ENCODE measurements at regions not wholly inside any gene's neighbourhood (a gene's known extent, or its start where the extent isn't known, plus 50 kb on each side); places are given as distances from the start of the nearest gene placed in this dataset.
"Not testable (repeated sequence)": the region's sequence is repeated elsewhere in the genome, so short reads cannot be mapped to it uniquely, and the experiment has no call there.

GRCh38 chr9:85487872-85488271 is 253.9 kb downstream of the AGTPBP1 start:
- no peak for DNase-seq (ENCODE audit: low read depth in 2 of 2)

- no peak for DNase-seq (ENCODE audit: low read depth in 2 of 2)
These were observed 257.5 kb downstream of the AGTPBP1 start for GRCh38 chr9:85484235-85484634.

GRCh38 chr9:85483208-85483607 is 258.5 kb downstream of the AGTPBP1 start:
- DNase-seq (ENCODE audit: low read depth in 2 of 2) = no peak

GRCh38 chr9:85479305-85479704 is 262.4 kb downstream of the AGTPBP1 start:
- DNase-seq (ENCODE audit: low read depth in 2 of 2) = no peak

GRCh38 chr9:85478847-85479246 is 262.9 kb downstream of the AGTPBP1 start:
- DNase-seq (ENCODE audit: low read depth in 2 of 2) = no peak

- not testable (repeated sequence) for DNase-seq (ENCODE audit: low read depth in 2 of 2)
These were observed 266.9 kb downstream of the AGTPBP1 start for GRCh38 chr9:85474896-85475295.

- no peak for DNase-seq (ENCODE audit: low read depth in 2 of 2)
These were observed 270.0 kb downstream of the AGTPBP1 start for GRCh38 chr9:85471791-85472190.

- no peak for DNase-seq (ENCODE audit: low read depth in 2 of 2)
These were observed 272.7 kb downstream of the AGTPBP1 start for GRCh38 chr9:85469041-85469440.

- no peak for DNase-seq (ENCODE audit: low read depth in 2 of 2)
These were observed 274.9 kb downstream of the AGTPBP1 start for GRCh38 chr9:85466834-85467233.

- DNase-seq (ENCODE audit: low read depth in 2 of 2) = not testable (repeated sequence)
These were observed 283.5 kb downstream of the AGTPBP1 start for GRCh38 chr9:85458114-85458864.

GRCh38 chr9:85453850-85454249 is 287.9 kb downstream of the AGTPBP1 start:
- DNase-seq (ENCODE audit: low read depth in 2 of 2) = no peak

- DNase-seq (ENCODE audit: low read depth in 2 of 2) = no peak
These were observed 288.9 kb downstream of the AGTPBP1 start for GRCh38 chr9:85452841-85453240.

GRCh38 chr9:85451680-85452079 is 290.1 kb downstream of the AGTPBP1 start:
- DNase-seq (ENCODE audit: low read depth in 2 of 2) = no peak

- no peak for DNase-seq (ENCODE audit: low read depth in 2 of 2)
These were observed 295.9 kb downstream of the AGTPBP1 start for GRCh38 chr9:85445887-85446286.

GRCh38 chr9:85444243-85444642 is 297.5 kb downstream of the AGTPBP1 start:
- no peak for DNase-seq (ENCODE audit: low read depth in 2 of 2)

GRCh38 chr9:85443190-85443598 is 298.6 kb downstream of the AGTPBP1 start:
- no peak for DNase-seq (ENCODE audit: low read depth in 2 of 2)

GRCh38 chr9:85439791-85440190 is 302.0 kb downstream of the AGTPBP1 start:
- DNase-seq (ENCODE audit: low read depth in 2 of 2) = no peak

- not testable (repeated sequence) for DNase-seq (ENCODE audit: low read depth in 2 of 2)
These were observed 307.8 kb downstream of the AGTPBP1 start for GRCh38 chr9:85433956-85434355.

GRCh38 chr9:85433551-85433950 is 308.2 kb downstream of the AGTPBP1 start:
- DNase-seq (ENCODE audit: low read depth in 2 of 2) = not testable (repeated sequence)

GRCh38 chr9:85433046-85433445 is 308.7 kb downstream of the AGTPBP1 start:
- DNase-seq (ENCODE audit: low read depth in 2 of 2) = no peak

- no peak for DNase-seq (ENCODE audit: low read depth in 2 of 2)
These were observed 309.2 kb downstream of the AGTPBP1 start for GRCh38 chr9:85432599-85432998.

- DNase-seq (ENCODE audit: low read depth in 2 of 2) = peak in 1 of 2 experiments; percentile 4
These were observed 310.2 kb downstream of the AGTPBP1 start for GRCh38 chr9:85431339-85432102.

Data from fibroblast of skin of left quadriceps (primary cell).